Endodermal cell (in vitro differentiated cells): ENCODE measurements at regions not wholly inside any gene's neighbourhood (a gene's known extent, or its start where the extent isn't known, plus 50 kb on each side); places are given as distances from the start of the nearest gene placed in this dataset.

Experiments used
- DNase-seq: peaks from one replicate; pipeline ENCODE4 v3.0.0-alpha.2; 2017
- H3K27ac ChIP-seq: 2 replicates; pipeline ENCODE4 v1.5.1; 2013; ENCODE audit warnings: mild to moderate bottlenecking, low read depth, low read length, moderate library complexity
- H3K27me3 ChIP-seq: 2 replicates; pipeline ENCODE4 v1.6.1; 2013; ENCODE audit warnings: mild to moderate bottlenecking, low read length, moderate library complexity; ENCODE audit not compliant: insufficient read depth, control insufficient read depth, poor library complexity, severe bottlenecking
- H3K36me3 ChIP-seq: 2 replicates; pipeline ENCODE4 v1.7.0; 2013; ENCODE audit warnings: mild to moderate bottlenecking, low read length, moderate library complexity; ENCODE audit not compliant: control insufficient read depth, insufficient read depth
- H3K4me1 ChIP-seq: one replicate; pipeline ENCODE4 v1.7.0; 2013; ENCODE audit warnings: low read length; ENCODE audit not compliant: control insufficient read depth, insufficient read depth
- H3K4me3 ChIP-seq: 2 replicates; pipeline ENCODE4 v1.5.1; 2013; ENCODE audit warnings: mild to moderate bottlenecking, low read length, moderate library complexity
- H3K9ac ChIP-seq: 2 replicates; pipeline ENCODE4 v1.6.1; 2013; ENCODE audit warnings: mild to moderate bottlenecking, low read length, moderate library complexity; ENCODE audit not compliant: poor library complexity, severe bottlenecking; ENCODE audit errors: extremely low read depth
- H3K9me3 ChIP-seq: 2 replicates; pipeline ENCODE4 v1.6.1; 2013; ENCODE audit warnings: mild to moderate bottlenecking, low read length, moderate library complexity; ENCODE audit not compliant: control insufficient read depth
- H3K27ac Mint-ChIP-seq: 2 replicates; pipeline ENCODE4 v1.8.0; 2020; ENCODE audit warnings: mixed read lengths
- H3K27me3 Mint-ChIP-seq: 2 replicates; pipeline ENCODE4 v1.8.0; 2021; ENCODE audit warnings: mild to moderate bottlenecking, mixed read lengths; ENCODE audit not compliant: insufficient read depth
- H3K36me3 Mint-ChIP-seq: 2 replicates; pipeline ENCODE4 v1.8.0; 2020; ENCODE audit warnings: low read depth, mixed read lengths
- H3K4me1 Mint-ChIP-seq: 2 replicates; pipeline ENCODE4 v1.8.0; 2020; ENCODE audit warnings: mixed read lengths
- H3K4me3 Mint-ChIP-seq: 2 replicates; pipeline ENCODE4 v1.8.0; 2020; ENCODE audit warnings: mild to moderate bottlenecking, moderate library complexity, mixed read lengths
- H3K9me3 Mint-ChIP-seq: 2 replicates; pipeline ENCODE4 v1.8.0; 2020; ENCODE audit warnings: mild to moderate bottlenecking, mixed read lengths
- CTCF ChIP-seq: fragments of 200-600 bp; sonication (generic); conservative IDR thresholded peaks from 2 replicates; pipeline ENCODE4 v1.5.0; 2021; ENCODE audit warnings: antibody characterized with exemption, mild to moderate bottlenecking
- WGBS, 2 experiments: methylation state at CpG; one replicate each; pipeline versions ENCODE4 v1.1.5 to v1.1.7; 2013; ENCODE audit warnings: missing lambda C conversion rate in 2 of 2, mixed read lengths in 1 of 2; ENCODE audit not compliant: insufficient coverage in 1 of 2, insufficient read length in 1 of 2; 5-methylcytosine and 5-hydroxymethylcytosine counted together

GRCh38 chr12:24222968-24223367 is 273.5 kb upstream of the SOX5 start:
- H3K27ac Mint-ChIP-seq, result no peak overlapping the region
- H3K9me3 Mint-ChIP-seq, result no peaks in the 10 kb centered on the region
- Histone ChIP-seq H3K9ac (no peak overlapping the region), H3K4me1 (no peaks in the 10 kb centered on the region), H3K27ac (no peak overlapping the region), H3K36me3 (no peaks in the 10 kb centered on the region), H3K9me3 (no peaks in the 10 kb centered on the region), H3K27me3 (no peaks in the 10 kb centered on the region), H3K4me3 (no peak overlapping the region)
- no peaks in the 10 kb centered on the region for H3K36me3 Mint-ChIP-seq
- DNase-seq, result no peak
- no peak for TF ChIP-seq CTCF
- 80 to 94% methylated on average over 1 of the region's 1 CpG for WGBS, 2 experiments
- H3K27me3 Mint-ChIP-seq, result no peaks in the 10 kb centered on the region
- peaks cover 15% of the 10 kb centered on the region for H3K4me1 Mint-ChIP-seq
- H3K4me3 Mint-ChIP-seq, result no peak overlapping the region

GRCh38 chr12:24212496-24212895 is 263.0 kb upstream of the SOX5 start:
- Mint-ChIP-seq H3K4me3 (no peak overlapping the region), H3K27me3 (no peaks in the 10 kb centered on the region), H3K27ac (no peak overlapping the region), H3K4me1 (peaks cover 3% of the 10 kb centered on the region), H3K36me3 (peaks cover 2% of the 10 kb centered on the region), H3K9me3 (peaks cover 4% of the 10 kb centered on the region)
- 60 to 83% methylated on average over 1 to 2 of the region's 2 CpGs for WGBS, 2 experiments
- Histone ChIP-seq H3K9ac (no peak overlapping the region), H3K4me1 (no peaks in the 10 kb centered on the region), H3K36me3 (no peaks in the 10 kb centered on the region), H3K27ac (no peak overlapping the region), H3K4me3 (no peak overlapping the region), H3K9me3 (no peaks in the 10 kb centered on the region), H3K27me3 (no peaks in the 10 kb centered on the region)
- no peak for TF ChIP-seq CTCF
- DNase-seq, result no peak

GRCh38 chr12:24206621-24207020 is 257.2 kb upstream of the SOX5 start:
- Histone ChIP-seq H3K36me3 (no peaks in the 10 kb centered on the region), H3K27me3 (no peaks in the 10 kb centered on the region), H3K9me3 (peaks cover 13% of the 10 kb centered on the region), H3K27ac (no peak overlapping the region), H3K4me3 (no peak overlapping the region), H3K4me1 (no peaks in the 10 kb centered on the region), H3K9ac (no peak overlapping the region)
- no peak for TF ChIP-seq CTCF
- Mint-ChIP-seq H3K9me3 (peaks cover 22% of the 10 kb centered on the region), H3K27me3 (no peaks in the 10 kb centered on the region), H3K36me3 (peaks cover 12% of the 10 kb centered on the region), H3K27ac (no peak overlapping the region), H3K4me3 (no peak overlapping the region), H3K4me1 (peaks cover 5% of the 10 kb centered on the region)
- no peak for DNase-seq
- 91 to 94% methylated on average over 2 of the region's 2 CpGs for WGBS, 2 experiments
